ENCODE measurements at regions not wholly inside any gene's neighbourhood (a gene's known extent, or its start where the extent isn't known, plus 50 kb on each side); places are given as distances from the start of the nearest gene placed in this dataset.
"Not testable (repeated sequence)": the region's sequence is repeated elsewhere in the genome, so short reads cannot be mapped to it uniquely, and the experiment has no call there.

GRCh38 chr3:124347418-124347817 lies 355.5 kb upstream of the ROPN1 start:
- Histone ChIP-seq H3K27ac (ENCODE audit: insufficient read depth, low read depth, low read length) (no peak overlapping the region), H4K20me1 (replicated peaks; ENCODE audit: control insufficient read depth, extremely low read depth, insufficient read depth, low read length) (no peaks in the 10 kb centered on the region), H3K27me3 (ENCODE audit: control insufficient read depth in 2 of 2, insufficient read depth in 2 of 2, low read length in 2 of 2) (no peaks in the 10 kb centered on the region), H3K4me2 (ENCODE audit: insufficient read depth, low read length) (no peak overlapping the region), H3K9ac (replicated peaks; ENCODE audit: extremely low read depth, insufficient read depth, low read length) (no peak overlapping the region), H3K4me3 (replicated peaks in 1 of 3; ENCODE audit: insufficient read depth in 1 of 3, low read depth in 1 of 3, low read length in 3 of 3) (no peak overlapping the region), H3K9me1 (replicated peaks; ENCODE audit: control insufficient read depth, extremely low read depth, insufficient read depth, low read length) (no peaks in the 10 kb centered on the region), H3K4me1 (ENCODE audit: control insufficient read depth, extremely low read depth, insufficient read depth, low read length) (no peaks in the 10 kb centered on the region), H2AFZ (ENCODE audit: low read depth, low read length) (no peak overlapping the region), H3K36me3 (ENCODE audit: control insufficient read depth in 2 of 2, extremely low read depth in 1 of 2, insufficient read depth in 2 of 2, low read length in 2 of 2) (no peaks in the 10 kb centered on the region), H3K9me3 (replicated peaks; ENCODE audit: control insufficient read depth, insufficient read depth, low read length) (no peaks in the 10 kb centered on the region), H3K79me2 (ENCODE audit: control insufficient read depth, insufficient read depth, low read length) (no peaks in the 10 kb centered on the region)
- ChIA-PET POLR2A (no interaction called here), CTCF (interaction anchor here (0.6 to 9.7 kb wide), 4 partner anchors 80 to 212 kb away, joined by 3 to 256 read pairs (median 6); no protein-coding TSS in a partner anchor)
- TF ChIP-seq MYC (IDR thresholded peaks at IDR 0.05; ENCODE audit: low read depth, low read length) (no peak), EZH2 (IDR thresholded peaks at IDR 0.05; ENCODE audit: borderline replicate concordance, low read depth, low read length, severe bottlenecking) (no peak), JUN (IDR thresholded peaks at IDR 0.05; ENCODE audit: borderline replicate concordance, insufficient read depth, insufficient read length, low read depth) (no peak), MAX (IDR thresholded peaks at IDR 0.05; ENCODE audit: insufficient read depth, insufficient read length) (no peak), GATA2 (IDR thresholded peaks at IDR 0.05; ENCODE audit: insufficient read depth, insufficient read length, low read depth, low read length) (no peak), POLR2AphosphoS5 (IDR thresholded peaks at IDR 0.05; ENCODE audit: insufficient read depth, low read depth, low read length) (no peak), FOS (IDR thresholded peaks at IDR 0.05; ENCODE audit: borderline replicate concordance, insufficient read depth, low read length) (no peak), POLR2A (IDR thresholded peaks at IDR 0.05; ENCODE audit: low read depth, low read length) (no peak)
- TF ChIP-seq, protein P1, sequence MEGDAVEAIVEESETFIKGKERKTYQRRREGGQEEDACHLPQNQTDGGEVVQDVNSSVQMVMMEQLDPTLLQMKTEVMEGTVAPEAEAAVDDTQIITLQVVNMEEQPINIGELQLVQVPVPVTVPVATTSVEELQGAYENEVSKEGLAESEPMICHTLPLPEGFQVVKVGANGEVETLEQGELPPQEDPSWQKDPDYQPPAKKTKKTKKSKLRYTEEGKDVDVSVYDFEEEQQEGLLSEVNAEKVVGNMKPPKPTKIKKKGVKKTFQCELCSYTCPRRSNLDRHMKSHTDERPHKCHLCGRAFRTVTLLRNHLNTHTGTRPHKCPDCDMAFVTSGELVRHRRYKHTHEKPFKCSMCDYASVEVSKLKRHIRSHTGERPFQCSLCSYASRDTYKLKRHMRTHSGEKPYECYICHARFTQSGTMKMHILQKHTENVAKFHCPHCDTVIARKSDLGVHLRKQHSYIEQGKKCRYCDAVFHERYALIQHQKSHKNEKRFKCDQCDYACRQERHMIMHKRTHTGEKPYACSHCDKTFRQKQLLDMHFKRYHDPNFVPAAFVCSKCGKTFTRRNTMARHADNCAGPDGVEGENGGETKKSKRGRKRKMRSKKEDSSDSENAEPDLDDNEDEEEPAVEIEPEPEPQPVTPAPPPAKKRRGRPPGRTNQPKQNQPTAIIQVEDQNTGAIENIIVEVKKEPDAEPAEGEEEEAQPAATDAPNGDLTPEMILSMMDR (IDR thresholded peaks at IDR 0.05; ENCODE audit: extremely low read depth in 1 of 2, insufficient read depth in 1 of 2, low read depth in 1 of 2, low read length in 2 of 2), result no peak
- BruUV-seq (replicated peaks), result no TSS peak
- FAIRE-seq (no peak), DNase-seq (ENCODE audit: low read depth, low spot score) (no peak)
- intact Hi-C loops (cut with micrococcal nuclease) (no loop called here), dilution Hi-C loops (cut with MboI; ENCODE audit: extremely low pct_ligation_motif_present, low sequenced_read_pairs) (no loop called here)

DNA sequence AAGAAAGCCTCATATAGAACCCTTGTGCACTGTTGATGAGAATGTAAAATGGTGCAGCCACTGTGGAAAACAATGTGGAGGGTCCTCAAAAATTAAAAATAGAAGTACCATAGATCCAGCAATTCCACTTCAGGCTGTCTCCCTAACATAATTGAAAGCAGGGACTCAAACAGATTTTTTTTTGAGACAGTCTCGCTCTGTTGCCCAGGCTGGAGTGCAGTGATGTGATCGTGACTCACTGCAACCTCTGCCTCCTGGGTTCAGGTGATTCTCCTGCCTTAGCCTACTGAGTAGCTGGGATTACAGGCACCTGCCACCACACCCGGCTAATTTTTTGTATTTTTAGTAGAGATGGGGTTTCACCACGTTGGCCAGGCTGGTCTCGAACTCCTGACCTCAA lies 356.6 kb upstream of the ROPN1 start:
- H4K20me1 ChIP-seq (replicated peaks; ENCODE audit: control insufficient read depth, extremely low read depth, insufficient read depth, low read length); H3K27ac ChIP-seq (ENCODE audit: insufficient read depth, low read depth, low read length); H3K36me3 ChIP-seq (ENCODE audit: control insufficient read depth in 2 of 2, extremely low read depth in 1 of 2, insufficient read depth in 2 of 2, low read length in 2 of 2); H2AFZ ChIP-seq (ENCODE audit: low read depth, low read length); H3K9ac ChIP-seq (replicated peaks; ENCODE audit: extremely low read depth, insufficient read depth, low read length); H3K79me2 ChIP-seq (ENCODE audit: control insufficient read depth, insufficient read depth, low read length); BruUV-seq (replicated peaks); DNase-seq (ENCODE audit: low read depth, low spot score); FAIRE-seq; dilution Hi-C loops (cut with MboI; ENCODE audit: extremely low pct_ligation_motif_present, low sequenced_read_pairs); H3K4me3 ChIP-seq (replicated peaks in 1 of 3; ENCODE audit: insufficient read depth in 1 of 3, low read depth in 1 of 3, low read length in 3 of 3); POLR2A ChIA-PET; H3K9me1 ChIP-seq (replicated peaks; ENCODE audit: control insufficient read depth, extremely low read depth, insufficient read depth, low read length); H3K9me3 ChIP-seq (replicated peaks; ENCODE audit: control insufficient read depth, insufficient read depth, low read length); H3K4me2 ChIP-seq (ENCODE audit: insufficient read depth, low read length); H3K4me1 ChIP-seq (ENCODE audit: control insufficient read depth, extremely low read depth, insufficient read depth, low read length); intact Hi-C loops (cut with micrococcal nuclease); H3K27me3 ChIP-seq (ENCODE audit: control insufficient read depth in 2 of 2, insufficient read depth in 2 of 2, low read length in 2 of 2): not testable (repeated sequence)
- CTCF ChIA-PET, result interaction anchor here (1.4 to 9.7 kb wide), 2 partner anchors 118 to 202 kb away, joined by 5 to 256 read pairs; no protein-coding TSS in a partner anchor
